Osteocyte (in vitro differentiated cells): ENCODE measurements at regions not wholly inside any gene's neighbourhood (a gene's known extent, or its start where the extent isn't known, plus 50 kb on each side); places are given as distances from the start of the nearest gene placed in this dataset.

Experiments used
- DNase-seq: peaks from one replicate; pipeline ENCODE4 v3.0.0; 2021; ENCODE audit warnings: mixed read lengths; ENCODE audit not compliant: unreplicated experiment; ENCODE audit errors: extremely low spot score
- H3K27ac Mint-ChIP-seq: one replicate; pipeline ENCODE4 v1.8.0; 2021; ENCODE audit warnings: mild to moderate bottlenecking, mixed read lengths; ENCODE audit not compliant: unreplicated experiment
- H3K27me3 Mint-ChIP-seq: one replicate; pipeline ENCODE4 v1.8.0; 2021; ENCODE audit warnings: mixed read lengths; ENCODE audit not compliant: unreplicated experiment
- H3K36me3 Mint-ChIP-seq: one replicate; pipeline ENCODE4 v1.8.0; 2021; ENCODE audit warnings: mixed read lengths; ENCODE audit not compliant: unreplicated experiment
- H3K4me1 Mint-ChIP-seq: one replicate; pipeline ENCODE4 v1.8.0; 2021; ENCODE audit warnings: mixed read lengths; ENCODE audit not compliant: unreplicated experiment
- H3K4me3 Mint-ChIP-seq: one replicate; pipeline ENCODE4 v1.8.0; 2021; ENCODE audit warnings: mild to moderate bottlenecking, moderate library complexity, mixed read lengths; ENCODE audit not compliant: unreplicated experiment
- H3K9me3 Mint-ChIP-seq: one replicate; pipeline ENCODE4 v1.8.0; 2021; ENCODE audit warnings: mixed read lengths; ENCODE audit not compliant: unreplicated experiment
- CTCF ChIP-seq: fragments of 200-600 bp; sonication (generic); IDR thresholded peaks from 2 replicates; pipeline ENCODE4 v1.5.0; 2021; ENCODE audit warnings: antibody characterized with exemption, mild to moderate bottlenecking, moderate library complexity

DNA sequence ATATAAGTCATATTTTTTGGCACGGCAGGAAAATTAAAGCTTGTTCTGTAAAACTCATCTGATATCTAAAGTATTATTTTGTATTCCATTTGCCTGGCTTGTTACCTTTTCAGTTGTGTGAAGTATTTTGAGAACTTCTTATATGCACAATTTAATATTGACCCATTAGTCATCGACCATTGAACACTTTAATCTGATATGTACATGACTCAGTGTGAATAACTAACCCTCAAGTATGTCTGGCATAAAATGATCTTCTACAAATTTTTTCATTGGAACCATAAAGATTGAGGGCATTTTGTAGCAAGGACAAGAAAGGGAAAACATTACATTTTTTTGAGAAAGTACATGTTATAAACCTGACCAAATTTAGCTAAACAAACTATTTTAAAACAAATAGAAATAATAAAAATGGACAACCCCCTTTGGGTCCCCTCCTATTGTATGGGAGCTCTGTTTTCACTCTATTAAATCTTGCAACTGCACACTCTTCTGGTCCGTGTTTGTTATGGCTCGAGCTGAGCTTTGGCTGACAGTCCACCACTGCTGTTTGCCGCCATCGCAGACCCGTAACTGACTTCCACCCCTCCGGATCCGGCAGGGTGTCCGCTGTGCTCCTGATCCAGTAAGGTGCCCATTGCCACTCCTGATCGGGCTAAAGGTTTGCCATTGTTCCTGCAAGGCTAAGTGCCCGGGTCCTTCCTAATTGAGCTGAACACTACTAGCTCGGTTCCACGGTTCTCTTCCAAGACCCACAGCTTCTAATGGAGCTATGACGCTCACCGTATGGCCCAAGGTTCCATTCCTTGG is 118.8 kb downstream of the SLC6A15 start:
- TF ChIP-seq CTCF = no peak
- Mint-ChIP-seq H3K27me3 (no peaks in the 10 kb centered on the region), H3K36me3 (no peaks in the 10 kb centered on the region), H3K4me1 (peaks cover 2% of the 10 kb centered on the region), H3K27ac (no peak overlapping the region), H3K9me3 (no peaks in the 10 kb centered on the region), H3K4me3 (no peak overlapping the region)
- DNase-seq = no peak

GRCh38 chr12:84791444-84791843 is 121.2 kb downstream of the SLC6A15 start:
- no peak overlapping the region for H3K4me3 Mint-ChIP-seq
- no peaks in the 10 kb centered on the region for H3K27me3 Mint-ChIP-seq
- no peaks in the 10 kb centered on the region for H3K36me3 Mint-ChIP-seq
- H3K4me1 Mint-ChIP-seq = peaks cover 2% of the 10 kb centered on the region
- no peak for TF ChIP-seq CTCF
- H3K27ac Mint-ChIP-seq = no peak overlapping the region
- DNase-seq = no peak
- H3K9me3 Mint-ChIP-seq = no peaks in the 10 kb centered on the region

DNA sequence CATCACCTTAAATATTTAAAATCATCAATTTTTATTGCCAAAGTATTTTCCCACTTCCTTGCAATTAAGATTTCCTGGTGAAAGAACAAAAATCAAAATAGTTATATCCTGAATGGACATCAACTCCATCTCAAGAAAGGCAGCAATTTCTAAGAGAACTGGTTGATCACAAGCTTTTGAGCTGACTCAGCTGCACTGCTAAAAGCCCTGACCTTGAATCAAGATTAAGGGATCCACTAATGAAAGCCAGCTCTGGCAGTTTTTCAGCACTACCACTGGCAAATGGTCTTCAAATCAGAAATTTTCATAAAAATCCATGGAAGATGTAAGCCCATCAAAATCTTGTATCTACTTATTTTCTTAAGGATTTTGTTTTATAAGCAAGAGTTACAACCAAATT is 123.4 kb downstream of the SLC6A15 start:
- Mint-ChIP-seq H3K36me3 (no peaks in the 10 kb centered on the region), H3K9me3 (no peaks in the 10 kb centered on the region), H3K27ac (no peak overlapping the region), H3K4me1 (peaks cover 2% of the 10 kb centered on the region), H3K4me3 (no peak overlapping the region), H3K27me3 (no peaks in the 10 kb centered on the region)
- TF ChIP-seq CTCF = no peak
- DNase-seq = no peak

- Mint-ChIP-seq H3K4me3 (no peak overlapping the region), H3K36me3 (no peaks in the 10 kb centered on the region), H3K9me3 (no peaks in the 10 kb centered on the region), H3K4me1 (no peaks in the 10 kb centered on the region), H3K27me3 (peaks cover under 1% of the 10 kb centered on the region), H3K27ac (no peak overlapping the region)
- TF ChIP-seq CTCF = no peak
- no peak for DNase-seq
These were observed 125.3 kb downstream of the SLC6A15 start for GRCh38 chr12:84787253-84787652.

GRCh38 chr12:84786622-84787021 is 126.0 kb downstream of the SLC6A15 start:
- H3K9me3 Mint-ChIP-seq = no peaks in the 10 kb centered on the region
- H3K36me3 Mint-ChIP-seq = no peaks in the 10 kb centered on the region
- H3K4me3 Mint-ChIP-seq = no peak overlapping the region
- H3K4me1 Mint-ChIP-seq = no peaks in the 10 kb centered on the region
- H3K27me3 Mint-ChIP-seq = peaks cover 2% of the 10 kb centered on the region
- no peak overlapping the region for H3K27ac Mint-ChIP-seq
- DNase-seq = no peak
- TF ChIP-seq CTCF = no peak
